Fibroblast of pulmonary artery (primary cell): ENCODE measurements at regions not wholly inside any gene's neighbourhood (a gene's known extent, or its start where the extent isn't known, plus 50 kb on each side); places are given as distances from the start of the nearest gene placed in this dataset.

Experiments
- DNase-seq: peaks from one replicate; pipeline ENCODE4 v3.0.0-alpha.2; 2010; ENCODE audit warnings: low read depth
- H3K4me3 ChIP-seq: replicated peaks from 2 replicates; pipeline ENCODE4 v1.5.1; 2011; ENCODE audit warnings: low read depth, mild to moderate bottlenecking, control low read depth, low read length, moderate library complexity
- TF ChIP-seq, protein P1 (sequence below): IDR thresholded peaks from 2 replicates; pipeline ENCODE4 v1.5.1; 2011; ENCODE audit warnings: mild to moderate bottlenecking, control low read depth, low read length, inconsistent platforms; ENCODE audit errors: missing control alignments

DNA sequence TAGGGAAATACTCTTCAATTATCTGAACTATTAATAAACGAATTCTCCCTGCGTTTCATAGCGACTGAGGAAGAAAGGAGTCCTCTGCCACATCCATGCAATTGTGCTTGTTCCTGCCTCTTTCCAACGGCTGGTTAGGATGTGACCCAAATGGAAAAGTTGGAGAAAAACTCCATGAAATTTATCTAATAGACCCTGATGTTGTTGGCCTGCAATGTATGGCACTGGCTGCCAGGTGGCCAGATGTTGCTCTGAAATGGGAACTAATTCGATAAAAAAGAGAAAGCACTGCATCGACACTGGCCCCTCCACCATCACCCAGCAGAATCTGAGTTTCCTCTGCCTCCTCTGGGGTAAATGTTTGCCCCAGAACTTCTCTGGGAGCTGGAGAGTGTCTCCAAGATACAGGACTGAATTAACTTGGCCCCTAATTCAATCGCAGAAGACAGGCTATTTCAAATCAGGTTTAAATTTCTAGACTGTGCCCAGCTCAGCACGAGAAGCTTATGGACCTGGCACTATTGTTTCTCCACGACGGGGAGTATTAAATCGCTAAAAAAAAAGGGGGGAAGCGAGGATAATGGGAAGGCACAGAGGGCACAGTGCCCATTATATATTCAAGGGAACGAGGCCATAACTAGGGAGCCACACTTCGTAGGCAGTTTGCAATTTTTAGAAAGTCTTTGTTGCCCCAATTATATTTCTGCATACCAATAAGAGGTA lies 103.9 kb downstream of the ZIC5 start:
- no peak overlapping the region for H3K4me3 ChIP-seq
- DNase-seq, result no peak
- TF ChIP-seq, protein P1, sequence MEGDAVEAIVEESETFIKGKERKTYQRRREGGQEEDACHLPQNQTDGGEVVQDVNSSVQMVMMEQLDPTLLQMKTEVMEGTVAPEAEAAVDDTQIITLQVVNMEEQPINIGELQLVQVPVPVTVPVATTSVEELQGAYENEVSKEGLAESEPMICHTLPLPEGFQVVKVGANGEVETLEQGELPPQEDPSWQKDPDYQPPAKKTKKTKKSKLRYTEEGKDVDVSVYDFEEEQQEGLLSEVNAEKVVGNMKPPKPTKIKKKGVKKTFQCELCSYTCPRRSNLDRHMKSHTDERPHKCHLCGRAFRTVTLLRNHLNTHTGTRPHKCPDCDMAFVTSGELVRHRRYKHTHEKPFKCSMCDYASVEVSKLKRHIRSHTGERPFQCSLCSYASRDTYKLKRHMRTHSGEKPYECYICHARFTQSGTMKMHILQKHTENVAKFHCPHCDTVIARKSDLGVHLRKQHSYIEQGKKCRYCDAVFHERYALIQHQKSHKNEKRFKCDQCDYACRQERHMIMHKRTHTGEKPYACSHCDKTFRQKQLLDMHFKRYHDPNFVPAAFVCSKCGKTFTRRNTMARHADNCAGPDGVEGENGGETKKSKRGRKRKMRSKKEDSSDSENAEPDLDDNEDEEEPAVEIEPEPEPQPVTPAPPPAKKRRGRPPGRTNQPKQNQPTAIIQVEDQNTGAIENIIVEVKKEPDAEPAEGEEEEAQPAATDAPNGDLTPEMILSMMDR, result no peak

DNA sequence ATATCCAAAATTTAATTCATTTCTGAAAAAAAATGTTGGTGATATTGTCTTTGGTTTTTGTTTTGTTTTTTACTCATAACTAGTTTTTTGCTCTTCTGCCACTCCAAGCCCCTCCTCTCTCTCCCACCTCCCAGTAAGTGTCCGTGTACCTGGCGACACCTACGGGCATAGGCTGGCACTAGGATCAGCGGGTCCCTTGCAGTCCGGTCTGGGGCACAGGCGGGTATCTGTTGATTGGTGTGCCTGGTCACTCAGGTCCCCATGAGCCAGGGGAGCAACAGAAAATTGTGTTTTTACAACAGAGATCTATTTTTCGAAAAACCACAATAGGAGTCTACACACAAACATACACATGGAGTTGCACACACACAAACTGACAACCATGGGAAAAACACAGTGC lies 104.8 kb downstream of the ZIC5 start:
- no peak for DNase-seq
- H3K4me3 ChIP-seq, result no peak overlapping the region
- TF ChIP-seq, protein P1, result no peak

DNA sequence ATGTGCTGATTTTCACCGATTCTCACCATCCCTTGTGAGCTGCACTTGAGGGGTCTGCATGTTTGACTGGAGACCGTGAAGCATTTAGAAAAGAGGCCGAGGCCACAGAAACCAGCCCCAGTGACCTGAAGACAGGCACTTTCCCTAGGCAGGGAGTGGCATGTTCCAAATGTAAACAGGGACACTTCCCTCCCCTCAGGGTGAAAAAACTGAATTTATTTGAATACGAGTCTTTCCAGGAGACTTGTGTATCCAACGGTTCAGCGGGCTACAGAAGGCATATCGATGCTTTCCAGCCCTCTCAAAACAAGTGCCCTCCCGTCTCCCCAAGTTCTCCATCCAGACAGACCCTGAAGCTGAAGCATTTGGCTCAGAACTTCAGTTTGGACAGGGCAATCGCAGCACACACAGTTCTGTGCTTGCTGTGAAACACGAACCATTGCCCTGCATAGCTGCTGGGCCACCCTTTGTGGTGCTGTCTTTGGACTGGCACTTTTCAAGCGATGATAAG lies 106.1 kb downstream of the ZIC5 start:
- no peak overlapping the region for H3K4me3 ChIP-seq
- TF ChIP-seq, protein P1, result no peak
- DNase-seq, result no peak

DNA sequence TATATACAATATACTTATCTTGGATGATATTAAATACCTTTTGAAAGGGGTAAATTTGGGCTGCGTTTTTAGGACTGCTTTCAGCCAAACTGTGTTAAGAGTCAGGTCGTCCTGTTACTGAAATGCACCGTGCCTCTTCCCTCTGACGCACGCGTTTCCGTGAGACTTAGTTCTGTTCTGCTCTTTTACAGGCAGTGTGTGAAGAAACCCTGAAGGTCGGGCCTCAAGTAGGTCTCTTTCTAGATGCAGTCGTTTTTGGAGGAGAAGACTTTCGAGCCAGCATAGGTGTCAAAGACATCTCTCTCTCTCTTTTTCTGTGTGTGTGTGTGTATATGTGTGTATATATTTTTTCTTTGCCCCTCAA lies 107.0 kb downstream of the ZIC5 start:
- TF ChIP-seq, protein P1, result no peak
- no peak overlapping the region for H3K4me3 ChIP-seq

DNA sequence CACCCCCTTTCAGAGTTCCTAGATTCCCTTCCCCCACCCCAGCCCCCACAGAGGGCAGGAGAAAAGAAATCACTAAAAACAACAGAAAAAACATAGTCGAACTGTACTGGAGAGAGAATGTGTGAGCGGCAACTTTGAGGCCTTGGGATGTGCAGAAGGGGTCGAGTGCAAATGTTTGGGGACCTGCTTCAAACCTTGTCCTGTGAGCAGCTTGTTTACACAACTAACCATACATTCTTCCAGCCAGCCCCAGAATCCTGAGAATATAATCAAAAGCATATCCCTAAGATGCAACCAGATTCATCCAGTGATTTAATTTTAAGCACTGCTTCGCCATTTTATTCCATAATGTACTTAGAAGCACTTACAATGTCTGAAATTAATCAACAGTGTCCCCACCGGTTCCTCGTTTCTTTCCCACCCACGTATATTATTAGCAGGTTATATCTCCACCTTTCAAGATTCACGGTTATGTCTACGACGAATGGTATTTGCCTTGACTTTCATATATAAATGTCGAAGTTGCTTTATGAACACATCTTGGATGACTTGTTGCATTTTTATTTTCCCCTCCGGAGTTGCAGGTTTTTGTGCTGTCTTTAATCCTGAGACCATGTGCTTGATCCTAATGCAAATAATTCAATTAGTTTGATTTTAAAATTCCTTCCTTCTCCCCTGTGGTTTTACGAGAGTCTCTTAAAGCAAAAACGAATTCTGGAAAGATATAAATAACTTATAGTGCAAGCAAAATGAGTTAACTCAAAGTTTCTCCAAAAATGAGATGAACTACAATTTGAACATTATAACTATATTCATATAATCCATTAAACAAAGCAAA lies 107.6 kb downstream of the ZIC5 start:
- no peak for DNase-seq
- H3K4me3 ChIP-seq, result no peak overlapping the region

More for the DNA sequence above, 107.0 kb downstream of the ZIC5 start:
- DNase-seq, result no peak

DNA sequence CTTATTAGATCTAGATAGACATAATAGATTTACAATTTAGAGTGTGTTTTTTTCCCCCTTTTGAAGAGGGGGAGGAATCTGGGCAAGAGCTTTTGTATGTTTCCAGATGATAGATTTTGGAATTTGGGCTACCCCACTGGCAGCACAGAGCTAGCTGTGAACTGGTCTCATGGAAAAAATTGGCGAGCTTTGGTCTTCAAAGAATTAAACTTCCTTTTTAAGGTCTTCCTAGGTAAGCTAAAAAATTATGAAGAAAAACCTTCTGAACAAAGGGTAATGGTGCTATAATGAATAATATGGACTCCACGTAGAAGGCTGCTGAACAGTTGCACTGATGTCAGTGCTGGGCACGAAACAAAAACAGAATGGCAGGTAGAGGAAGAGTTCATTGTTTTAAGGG lies 109.3 kb downstream of the ZIC5 start:
- no peak for DNase-seq
- TF ChIP-seq, protein P1, result no peak
- H3K4me3 ChIP-seq, result no peak overlapping the region

More for the DNA sequence above, 107.6 kb downstream of the ZIC5 start:
- TF ChIP-seq, protein P1, result no peak
